OCI-LY7 (cell line): ENCODE measurements at regions not wholly inside any gene's neighbourhood (a gene's known extent, or its start where the extent isn't known, plus 50 kb on each side); places are given as distances from the start of the nearest gene placed in this dataset.

Experiments
- BruUV-seq: library from RNA; stranded (reverse); fragments of 400-500 nt; replicated peaks from 2 replicates; lab custom pipeline; 2021; lab: Mats Ljungman, UMichigan
- CTCF ChIA-PET: fragments of 300-600 bp; sonication (Branson Sonifier 250); formaldehyde crosslinking; loops from one replicate; lab custom pipeline; 2022; ENCODE audit warnings: antibody characterized with exemption; ENCODE audit not compliant: unreplicated experiment; lab: Charles Lee
- POLR2A ChIA-PET: fragments of 300-600 bp; sonication (Branson Sonifier 250); formaldehyde crosslinking; loops from one replicate; lab custom pipeline; 2022; ENCODE audit warnings: antibody characterized with exemption; lab: Charles Lee
- DNase-seq: peaks from one replicate; pipeline ENCODE4 v3.0.0-alpha.2; 2015; ENCODE audit warnings: low spot score
- H2AFZ ChIP-seq: fragments of 200-600 bp; sonication (generic), shearing (Covaris generic); 2 replicates; pipeline ENCODE4 v1.6.1; 2014; ENCODE audit warnings: mild to moderate bottlenecking, antibody characterized with exemption, low read length, moderate library complexity
- H3K27ac ChIP-seq: fragments of 200-600 bp; sonication (generic); 2 replicates; pipeline ENCODE4 v1.5.1; 2014; ENCODE audit warnings: mixed run types, low read depth, mild to moderate bottlenecking, moderate library complexity, low read length, inconsistent platforms; ENCODE audit not compliant: poor library complexity, severe bottlenecking
- H3K36me3 ChIP-seq: fragments of 200-600 bp; sonication (generic); 2 replicates; pipeline ENCODE4 v1.6.1; 2014; ENCODE audit warnings: mild to moderate bottlenecking, antibody characterized with exemption, low read length, moderate library complexity, mixed read lengths; ENCODE audit not compliant: insufficient read depth
- H3K4me1 ChIP-seq: fragments of 200-600 bp; sonication (generic); 2 replicates; pipeline ENCODE4 v1.5.1; 2014; ENCODE audit warnings: mild to moderate bottlenecking, low read length; ENCODE audit not compliant: insufficient read depth, poor library complexity, severe bottlenecking
- H3K4me2 ChIP-seq: fragments of 200-600 bp; sonication (generic); 2 replicates; pipeline ENCODE4 v1.6.1; 2014; ENCODE audit warnings: mild to moderate bottlenecking, low read length
- H3K4me3 ChIP-seq: fragments of 200-600 bp; sonication (generic); 2 replicates; pipeline ENCODE4 v1.5.1; 2014; ENCODE audit warnings: mild to moderate bottlenecking, low read depth, low read length; ENCODE audit not compliant: poor library complexity, severe bottlenecking
- H3K79me2 ChIP-seq: fragments of 200-600 bp; sonication (generic); 2 replicates; pipeline ENCODE4 v1.6.1; 2016; ENCODE audit warnings: low read depth, mild to moderate bottlenecking, low read length, moderate library complexity, mixed read lengths; ENCODE audit not compliant: insufficient read depth
- H3K9me2 ChIP-seq: fragments of 200-600 bp; sonication (generic); 2 replicates; pipeline ENCODE4 v1.6.1; 2016; ENCODE audit warnings: mild to moderate bottlenecking, low read length, mixed read lengths; ENCODE audit not compliant: insufficient read depth
- H3K9me3 ChIP-seq: fragments of 200-600 bp; sonication (generic); 2 replicates; pipeline ENCODE4 v1.6.1; 2014; ENCODE audit warnings: mild to moderate bottlenecking, mixed run types, low read length, mixed read lengths
- H4K20me1 ChIP-seq: fragments of 200-600 bp; sonication (generic); 2 replicates; pipeline ENCODE4 v1.6.1; 2014; ENCODE audit warnings: mild to moderate bottlenecking, antibody characterized with exemption, low read length, moderate library complexity, mixed read lengths; ENCODE audit not compliant: insufficient read depth
- EZH2phosphoT487 ChIP-seq: fragments of 200-600 bp; sonication (generic); IDR thresholded peaks from 2 replicates; pipeline ENCODE4 v1.6.1; 2018; ENCODE audit warnings: low read depth, borderline replicate concordance, mild to moderate bottlenecking, mixed run types, antibody characterized with exemption, low read length, moderate library complexity, mixed read lengths
- intact Hi-C: fragments of 100-400 bp; cut with micrococcal nuclease; formaldehyde crosslinking; loops from one replicate; pipeline ENCODE4 v1.10.0; 2022; ENCODE audit not compliant: unreplicated experiment
- TF ChIP-seq, protein P1 (sequence below): fragments of 200-600 bp; sonication (generic); conservative IDR thresholded peaks from 2 replicates; pipeline ENCODE4 v1.5.1; 2014; ENCODE audit warnings: mild to moderate bottlenecking, antibody characterized with exemption, low read length, moderate library complexity, mixed read lengths

DNA sequence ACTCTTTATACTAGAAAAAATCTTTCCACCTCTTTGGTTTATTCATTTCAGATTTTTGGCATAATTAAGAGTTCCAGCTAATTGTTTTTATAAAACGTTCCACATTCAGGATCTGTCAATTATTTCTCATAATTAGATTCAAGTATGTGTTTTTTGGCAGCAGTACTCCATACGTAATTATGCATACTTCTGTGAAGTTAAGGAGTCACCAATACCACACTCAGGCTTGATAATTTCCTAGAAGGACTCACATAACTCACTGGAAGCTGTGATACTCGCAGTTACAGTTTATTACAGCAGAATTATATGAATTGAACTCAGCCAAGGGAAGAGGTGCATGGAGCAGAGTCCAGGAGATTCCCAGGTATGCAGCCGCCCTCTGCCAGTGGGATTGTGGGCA is 290.5 kb upstream of the AKR1E2 start:
- Histone ChIP-seq H3K9me2 (no peaks in the 10 kb centered on the region), H3K4me2 (no peak overlapping the region), H3K4me1 (no peaks in the 10 kb centered on the region), H3K4me3 (no peak overlapping the region), H3K36me3 (no peaks in the 10 kb centered on the region), H3K79me2 (no peaks in the 10 kb centered on the region), H2AFZ (no peak overlapping the region), H4K20me1 (no peaks in the 10 kb centered on the region), H3K9me3 (no peaks in the 10 kb centered on the region), H3K27ac (no peak overlapping the region)
- no peak for DNase-seq
- ChIA-PET CTCF (no interaction called here), POLR2A (interaction anchor here (0.7 kb wide), 1 partner anchor 26 kb away, joined by 3 read pairs; no protein-coding TSS in a partner anchor)
- no TSS peak for BruUV-seq
- TF ChIP-seq EZH2phosphoT487: no peak
- TF ChIP-seq, protein P1, sequence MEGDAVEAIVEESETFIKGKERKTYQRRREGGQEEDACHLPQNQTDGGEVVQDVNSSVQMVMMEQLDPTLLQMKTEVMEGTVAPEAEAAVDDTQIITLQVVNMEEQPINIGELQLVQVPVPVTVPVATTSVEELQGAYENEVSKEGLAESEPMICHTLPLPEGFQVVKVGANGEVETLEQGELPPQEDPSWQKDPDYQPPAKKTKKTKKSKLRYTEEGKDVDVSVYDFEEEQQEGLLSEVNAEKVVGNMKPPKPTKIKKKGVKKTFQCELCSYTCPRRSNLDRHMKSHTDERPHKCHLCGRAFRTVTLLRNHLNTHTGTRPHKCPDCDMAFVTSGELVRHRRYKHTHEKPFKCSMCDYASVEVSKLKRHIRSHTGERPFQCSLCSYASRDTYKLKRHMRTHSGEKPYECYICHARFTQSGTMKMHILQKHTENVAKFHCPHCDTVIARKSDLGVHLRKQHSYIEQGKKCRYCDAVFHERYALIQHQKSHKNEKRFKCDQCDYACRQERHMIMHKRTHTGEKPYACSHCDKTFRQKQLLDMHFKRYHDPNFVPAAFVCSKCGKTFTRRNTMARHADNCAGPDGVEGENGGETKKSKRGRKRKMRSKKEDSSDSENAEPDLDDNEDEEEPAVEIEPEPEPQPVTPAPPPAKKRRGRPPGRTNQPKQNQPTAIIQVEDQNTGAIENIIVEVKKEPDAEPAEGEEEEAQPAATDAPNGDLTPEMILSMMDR: no peak
- intact Hi-C loops: no loop called here

DNA sequence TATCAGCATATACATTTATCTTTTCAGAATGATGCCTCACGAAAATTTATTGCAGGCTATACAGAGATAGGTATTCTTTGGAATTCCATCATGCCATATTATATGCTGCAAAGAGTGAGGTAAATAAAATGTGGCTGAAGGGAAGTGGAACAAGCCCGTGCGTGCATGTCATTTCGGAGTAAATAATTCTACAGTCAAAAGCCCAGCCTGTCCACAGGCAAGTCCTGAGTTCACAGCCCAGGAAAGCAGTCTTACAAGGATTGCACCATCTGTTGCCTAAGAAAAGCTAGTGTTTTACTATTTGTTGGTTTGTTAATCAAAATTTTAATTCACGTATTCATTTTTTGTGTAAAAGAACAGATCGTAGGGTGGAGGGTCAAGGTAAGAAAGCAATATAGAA is 292.4 kb upstream of the AKR1E2 start:
- no peak overlapping the region for H3K4me2 ChIP-seq
- intact Hi-C loops: no loop called here
- no peak for DNase-seq
- no peak overlapping the region for H2AFZ ChIP-seq
- H3K9me2 ChIP-seq: no peaks in the 10 kb centered on the region
- POLR2A ChIA-PET: interaction anchor here (1.4 kb wide), 1 partner anchor 9 kb away, joined by 3 read pairs; no protein-coding TSS in a partner anchor
- no peak overlapping the region for H3K27ac ChIP-seq
- no peaks in the 10 kb centered on the region for H4K20me1 ChIP-seq
- H3K36me3 ChIP-seq: no peaks in the 10 kb centered on the region
- no peaks in the 10 kb centered on the region for H3K9me3 ChIP-seq
- no peaks in the 10 kb centered on the region for H3K4me1 ChIP-seq
- BruUV-seq: no TSS peak
- TF ChIP-seq, protein P1: no peak
- no peak for TF ChIP-seq EZH2phosphoT487
- H3K4me3 ChIP-seq: no peak overlapping the region
- CTCF ChIA-PET: no interaction called here
- no peaks in the 10 kb centered on the region for H3K79me2 ChIP-seq

DNA sequence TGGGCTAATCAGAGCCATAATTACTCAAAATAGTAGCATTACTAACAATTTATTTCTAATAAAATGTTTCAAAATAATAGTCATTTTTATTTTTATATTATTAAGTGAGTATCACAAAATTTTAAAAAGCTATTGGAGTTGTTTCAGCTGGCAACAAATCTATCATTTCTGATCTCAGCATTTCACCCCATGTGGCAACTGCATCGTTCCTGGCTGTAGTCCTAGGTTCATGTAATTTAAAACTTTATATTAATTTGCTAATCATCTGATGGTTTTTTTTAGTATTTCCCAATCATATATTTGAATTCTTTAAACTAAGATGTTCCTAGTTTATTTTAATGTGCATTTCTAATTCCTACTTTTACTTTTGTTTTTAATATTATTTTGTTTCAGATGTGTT is 293.0 kb upstream of the AKR1E2 start:
- Histone ChIP-seq H3K36me3 (no peaks in the 10 kb centered on the region), H3K4me1 (no peaks in the 10 kb centered on the region), H3K27ac (no peak overlapping the region), H4K20me1 (no peaks in the 10 kb centered on the region), H3K4me2 (no peak overlapping the region), H3K79me2 (no peaks in the 10 kb centered on the region), H3K9me3 (no peaks in the 10 kb centered on the region), H3K4me3 (no peak overlapping the region), H3K9me2 (no peaks in the 10 kb centered on the region), H2AFZ (no peak overlapping the region)
- POLR2A ChIA-PET: interaction anchor here (1.4 kb wide), 1 partner anchor 10 kb away, joined by 3 read pairs; no protein-coding TSS in a partner anchor
- intact Hi-C loops: no loop called here
- TF ChIP-seq, protein P1: no peak
- TF ChIP-seq EZH2phosphoT487: no peak
- no TSS peak for BruUV-seq
- CTCF ChIA-PET: no interaction called here
- no peak for DNase-seq
